Lung (tissue), 11 donors: ENCODE measurements at regions not wholly inside any gene's neighbourhood (a gene's known extent, or its start where the extent isn't known, plus 50 kb on each side); places are given as distances from the start of the nearest gene placed in this dataset.

Source experiments
- ATAC-seq: fragments of 200-7000 bp; cut with Tn5 transposase; one replicate; pipeline ENCODE4 v1.9.1; 2020; ENCODE audit warnings: moderate number of reproducible peaks; ENCODE audit not compliant: insufficient read depth, low FRiP score
- DNase-seq, 3 donors: peaks; one replicate each; pipeline ENCODE4 v3.0.0-alpha.2; 2013 to 2017
- H3K27ac ChIP-seq, 2 donors: one replicate each; pipeline ENCODE4 v1.5.1; 2013; ENCODE audit warnings: mild to moderate bottlenecking in 2 of 2, moderate library complexity in 2 of 2, control low read depth in 1 of 2, inconsistent platforms in 1 of 2, low read depth in 1 of 2, low read length in 1 of 2
- H3K27me3 ChIP-seq, 3 donors: one replicate each; pipeline ENCODE4 v1.5.1; 2013; ENCODE audit warnings: low read length in 2 of 3; ENCODE audit not compliant: control insufficient read depth in 3 of 3, insufficient read depth in 3 of 3
- H3K36me3 ChIP-seq, 4 donors: one replicate each; pipeline ENCODE4 v1.5.1; 2013; ENCODE audit warnings: low read length in 4 of 4, mild to moderate bottlenecking in 1 of 4, moderate library complexity in 1 of 4; ENCODE audit not compliant: control insufficient read depth in 4 of 4, insufficient read depth in 4 of 4
- H3K4me1 ChIP-seq, 5 donors: one replicate each; pipeline ENCODE4 v1.5.1; 2013; ENCODE audit warnings: low read length in 5 of 5, mild to moderate bottlenecking in 2 of 5, moderate library complexity in 1 of 5; ENCODE audit not compliant: control insufficient read depth in 5 of 5, insufficient read depth in 5 of 5
- H3K4me3 ChIP-seq: one replicate; pipeline ENCODE4 v1.5.1; 2013; ENCODE audit warnings: mild to moderate bottlenecking, control low read depth, moderate library complexity
- H3K9ac ChIP-seq, 2 donors: one replicate each; pipeline ENCODE4 v1.5.1; 2013; ENCODE audit warnings: low read length in 2 of 2, control low read depth in 1 of 2; ENCODE audit not compliant: insufficient read depth in 1 of 2
- H3K9me3 ChIP-seq, 4 donors: one replicate each; pipeline ENCODE4 v1.5.1; 2013; ENCODE audit warnings: low read length in 3 of 4, mild to moderate bottlenecking in 1 of 4, moderate library complexity in 1 of 4; ENCODE audit not compliant: control insufficient read depth in 4 of 4, insufficient read depth in 3 of 4
- CTCF ChIP-seq: IDR thresholded peaks from 2 replicates; pipeline ENCODE4 v1.5.1; 2012; ENCODE audit warnings: mild to moderate bottlenecking; ENCODE audit errors: control extremely low read depth, extremely low read depth
- WGBS, 2 donors: extraction: QIAGEN DNeasy Blood & Tissue Kit; methylation state at CpG; one replicate each; pipeline ENCODE4 v1.1.7; 2013; 5-methylcytosine and 5-hydroxymethylcytosine counted together
- donor health status: control.
- donor health status: control.
- donor health status: Bipolar disorder and iron deficiency.
- donor health status: healthy.
- donor health status: DM: yes; HTN: yes; CAD: no.

- Histone ChIP-seq H3K4me1 (peaks cover 0 to 45% (median 6%) of the 10 kb centered on the region in 5 donors), H3K9me3 (peaks cover 0 to 4% (median 0%) of the 10 kb centered on the region in 4 donors), H3K9ac (no peak overlapping the region), H3K4me3 (no peak overlapping the region), H3K27me3 (no peaks in the 10 kb centered on the region), H3K27ac (no peak overlapping the region), H3K36me3 (no peaks in the 10 kb centered on the region)
- TF ChIP-seq CTCF: no peak
- DNase-seq (no peak), ATAC-seq (no peak)
These were observed 199.5 kb downstream of the NXNL2 start for GRCh38 chr9:88734527-88734926.

GRCh38 chr9:88736136-88736637, 201.2 kb downstream of the NXNL2 start:
- no peak for TF ChIP-seq CTCF
- no peak overlapping the region for H3K4me3 ChIP-seq

GRCh38 chr9:88737031-88737430, 202.1 kb downstream of the NXNL2 start:
- H3K36me3 ChIP-seq: no peaks in the 10 kb centered on the region
- no peak overlapping the region for H3K9ac ChIP-seq
- no peak for DNase-seq
- peaks cover 0 to 5% (median 2%) of the 10 kb centered on the region in 4 donors for H3K9me3 ChIP-seq
- TF ChIP-seq CTCF: no peak
- no peak overlapping the region for H3K4me3 ChIP-seq
- no peaks in the 10 kb centered on the region for H3K27me3 ChIP-seq
- no peak overlapping the region for H3K27ac ChIP-seq
- peaks cover 0 to 44% (median 7%) of the 10 kb centered on the region in 5 donors for H3K4me1 ChIP-seq
- 85 to 89% methylated on average over 4 of the region's 4 CpGs for WGBS, 2 donors
- ATAC-seq: no peak

More at GRCh38 chr9:88736136-88736637, 201.2 kb downstream of the NXNL2 start:
- DNase-seq: no peak
- H3K9me3 ChIP-seq: peaks cover 0 to 5% (median under 1%) of the 10 kb centered on the region in 4 donors
- ATAC-seq: no peak
- H3K4me1 ChIP-seq: peaks cover 0 to 48% (median 7%) of the 10 kb centered on the region in 5 donors
- H3K27me3 ChIP-seq: no peaks in the 10 kb centered on the region
- H3K27ac ChIP-seq: no peak overlapping the region
- H3K9ac ChIP-seq: no peak overlapping the region
- H3K36me3 ChIP-seq: no peaks in the 10 kb centered on the region
- WGBS, 2 donors: 64 to 86% methylated on average over 1 of the region's 1 CpG

GRCh38 chr9:88737876-88738275, 202.9 kb downstream of the NXNL2 start:
- TF ChIP-seq CTCF: no peak
- Histone ChIP-seq H3K27me3 (no peaks in the 10 kb centered on the region), H3K36me3 (no peaks in the 10 kb centered on the region), H3K9ac (no peak overlapping the region), H3K4me1 (peaks cover 0 to 44% (median 7%) of the 10 kb centered on the region in 5 donors), H3K9me3 (peaks cover 0 to 5% (median 2%) of the 10 kb centered on the region in 4 donors), H3K4me3 (no peak overlapping the region), H3K27ac (no peak overlapping the region)
- WGBS, 2 donors: 43 to 51% methylated on average over 9 of the region's 9 CpGs
- DNase-seq (peak; percentile 46 to 78 (median 48)), ATAC-seq (no peak)
